GM10266 (cell line): ENCODE measurements at regions not wholly inside any gene's neighbourhood (a gene's known extent, or its start where the extent isn't known, plus 50 kb on each side); places are given as distances from the start of the nearest gene placed in this dataset.

Experiments used
- DNase-seq: peaks from one replicate; pipeline ENCODE4 v3.0.0; 2012; ENCODE audit errors: extremely low spot score
- CTCF ChIP-seq: IDR thresholded peaks from 2 replicates; pipeline ENCODE4 v1.5.1; 2012; ENCODE audit warnings: mild to moderate bottlenecking, low read depth; ENCODE audit not compliant: control insufficient read depth, insufficient read depth; ENCODE audit errors: missing control alignments

- no peak for DNase-seq
Observed at GRCh38 chr1:201673093-201673492, 134.2 kb downstream of the NAV1 start.

GRCh38 chr1:201673915-201674314, 135.0 kb downstream of the NAV1 start:
- DNase-seq = no peak

More at GRCh38 chr1:201673093-201673492, 134.2 kb downstream of the NAV1 start:
- no peak for TF ChIP-seq CTCF

GRCh38 chr1:201675143-201675542, 136.2 kb downstream of the NAV1 start:
- no peak for TF ChIP-seq CTCF
- DNase-seq = no peak

More at GRCh38 chr1:201673915-201674314, 135.0 kb downstream of the NAV1 start:
- TF ChIP-seq CTCF = no peak

GRCh38 chr1:201676197-201676596, 137.3 kb downstream of the NAV1 start:
- no peak for DNase-seq
- TF ChIP-seq CTCF = no peak

- no peak for TF ChIP-seq CTCF
- DNase-seq = no peak
Observed at GRCh38 chr1:201676641-201677040, 137.7 kb downstream of the NAV1 start.

GRCh38 chr1:201678264-201679101, 139.6 kb downstream of the NAV1 start:
- DNase-seq = no peak

More at GRCh38 chr1:201678264-201679101, 139.6 kb downstream of the NAV1 start:
- TF ChIP-seq CTCF = no peak
